Fibroblast of the conjunctiva (primary cell): ENCODE measurements at regions not wholly inside any gene's neighbourhood (a gene's known extent, or its start where the extent isn't known, plus 50 kb on each side); places are given as distances from the start of the nearest gene placed in this dataset.

Experiments
- DNase-seq: peaks from one replicate; pipeline ENCODE4 v3.0.0-alpha.2; 2010; ENCODE audit warnings: low read depth

- DNase-seq = no peak
These were observed 131.2 kb downstream of the SNAPC1 start for GRCh38 chr14:61893371-61893940.

GRCh38 chr14:61894452-61895077 lies 132.3 kb downstream of the SNAPC1 start:
- peak; percentile 54 for DNase-seq

- no peak for DNase-seq
These were observed 135.1 kb downstream of the SNAPC1 start for GRCh38 chr14:61897300-61897699.

DNA sequence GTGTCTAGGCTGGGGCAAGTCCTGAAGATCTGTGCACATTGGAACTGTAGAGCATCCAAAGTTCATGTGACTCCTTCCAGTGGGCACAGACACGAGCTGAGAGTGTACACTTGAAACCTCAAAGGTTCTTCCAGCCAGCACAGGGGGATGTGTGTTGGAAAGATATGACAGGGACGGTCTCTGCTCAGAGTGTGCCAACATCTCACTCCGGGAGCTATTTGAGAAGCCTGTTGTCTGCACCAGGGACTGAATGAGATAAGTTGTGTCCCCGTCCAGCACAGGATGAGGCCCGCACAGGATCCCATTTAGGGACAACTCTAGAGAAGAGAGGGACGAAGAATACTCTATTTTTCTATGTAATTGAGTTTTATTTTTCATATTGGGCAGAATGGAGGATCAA lies 136.3 kb downstream of the SNAPC1 start:
- no peak for DNase-seq

DNA sequence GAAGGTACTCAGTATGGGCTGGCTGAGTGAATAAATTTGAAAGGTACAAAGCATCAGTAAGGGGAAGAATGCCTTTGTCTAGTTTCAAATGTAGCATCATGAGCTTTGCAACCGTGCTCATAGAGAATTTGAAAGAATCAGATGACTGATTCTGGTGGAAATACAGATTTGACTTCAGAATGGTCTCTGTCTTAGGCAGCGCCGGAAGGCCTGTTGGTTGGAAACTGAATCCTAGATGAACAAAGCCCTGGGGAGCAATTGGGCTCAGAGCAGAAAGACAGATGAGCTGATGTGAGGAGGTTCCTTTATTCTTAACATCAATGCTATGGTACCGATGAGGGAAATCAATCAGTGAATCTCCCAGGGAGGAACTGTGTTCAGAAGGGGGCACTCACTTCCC lies 137.3 kb downstream of the SNAPC1 start:
- DNase-seq = no peak

- no peak for DNase-seq
These were observed 142.7 kb downstream of the SNAPC1 start for GRCh38 chr14:61904946-61905345.

DNA sequence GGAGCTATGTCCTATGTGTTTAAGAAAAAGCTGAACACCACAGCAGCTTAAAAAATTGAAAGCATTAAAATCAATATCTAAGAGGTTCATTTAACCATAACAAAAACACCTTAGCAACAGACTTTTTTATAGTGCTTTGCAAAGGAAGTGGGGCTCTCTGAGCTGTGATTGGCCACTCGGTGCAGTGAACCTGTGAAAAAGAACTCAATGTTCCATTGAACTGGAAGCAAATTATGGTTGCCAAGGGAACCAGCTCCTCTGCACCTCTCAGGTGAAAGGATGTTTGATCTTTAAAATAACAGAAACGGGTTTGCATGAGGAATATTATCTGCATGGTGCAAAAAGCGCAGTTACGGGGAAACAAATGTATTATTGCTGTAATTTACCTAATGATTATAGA lies 149.4 kb downstream of the SNAPC1 start:
- DNase-seq = no peak

GRCh38 chr14:61918998-61919397 lies 156.8 kb downstream of the SNAPC1 start:
- DNase-seq = no peak

DNA sequence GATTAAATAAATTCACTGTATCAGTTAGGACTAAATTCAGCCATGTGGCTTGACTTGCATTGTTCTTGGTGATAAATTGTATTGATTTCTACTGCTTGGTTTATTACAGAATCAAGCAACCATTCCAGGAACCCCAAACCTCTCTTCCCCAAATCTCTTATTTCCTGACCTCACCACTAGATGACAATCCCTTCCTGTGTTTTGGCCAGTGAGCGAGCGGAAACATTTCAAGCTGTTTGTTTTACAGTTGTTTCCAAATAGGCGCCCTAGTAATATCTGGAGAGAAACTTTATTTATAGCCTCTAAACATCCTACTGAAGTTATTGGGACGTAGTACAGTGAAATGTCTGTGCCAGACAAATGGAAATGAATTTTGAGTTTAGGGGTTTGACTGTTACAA lies 161.1 kb downstream of the SNAPC1 start:
- no peak for DNase-seq

GRCh38 chr14:61925043-61925442 lies 162.8 kb downstream of the SNAPC1 start:
- DNase-seq = no peak

DNA sequence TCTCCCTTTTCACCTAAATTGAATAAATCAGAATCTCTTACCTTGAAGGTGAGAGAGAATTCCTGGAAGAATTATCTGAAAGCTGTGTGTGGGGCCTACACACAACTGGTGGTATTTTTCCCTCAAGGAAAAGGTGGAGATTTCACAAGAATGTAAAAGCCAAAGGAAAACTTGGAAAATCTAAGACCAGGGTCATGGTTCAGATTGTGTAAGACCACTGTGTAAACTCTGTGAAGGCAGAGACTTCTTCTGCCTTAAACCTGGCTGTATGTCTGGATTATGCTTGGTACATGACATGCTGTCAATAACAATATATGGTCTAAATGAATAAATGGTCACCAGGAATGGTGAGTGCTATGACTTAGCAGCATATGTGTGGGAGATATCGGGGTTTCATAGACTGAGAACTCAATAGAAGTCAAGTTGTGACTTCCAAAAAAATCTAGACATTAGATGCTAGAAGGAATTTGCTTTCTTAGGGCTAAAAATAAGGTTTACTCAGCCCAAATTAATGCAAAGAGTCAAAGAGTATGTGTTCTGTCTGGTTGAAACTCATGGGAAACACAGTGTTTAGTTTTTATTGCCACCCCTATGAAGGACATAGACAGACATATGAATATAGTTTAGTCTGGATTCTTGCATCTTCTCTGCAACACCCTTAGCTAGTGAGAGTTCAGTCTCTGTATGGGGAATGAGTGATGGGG lies 163.7 kb downstream of the SNAPC1 start:
- DNase-seq = no peak

GRCh38 chr14:61927060-61927459 lies 164.8 kb downstream of the SNAPC1 start:
- DNase-seq = no peak

DNA sequence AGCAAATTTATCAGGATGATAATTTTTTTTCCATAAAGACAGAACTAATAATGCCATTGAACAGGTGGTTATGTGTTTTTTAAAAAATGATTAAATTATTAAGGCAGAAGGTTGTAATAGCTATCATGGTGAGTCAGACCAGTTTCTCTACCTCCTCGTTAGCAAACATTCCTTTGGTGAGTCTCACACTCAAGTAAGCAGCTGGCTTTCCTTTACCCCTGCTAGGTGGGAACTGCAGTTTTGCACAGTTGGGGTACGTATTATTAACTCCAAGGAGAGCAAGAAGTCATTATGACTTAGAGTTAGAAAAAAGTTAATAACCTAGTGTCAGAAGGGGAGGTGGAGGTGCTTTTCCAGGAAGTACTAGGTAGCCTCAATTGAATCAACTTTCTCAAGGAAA lies 165.3 kb downstream of the SNAPC1 start:
- no peak for DNase-seq

DNA sequence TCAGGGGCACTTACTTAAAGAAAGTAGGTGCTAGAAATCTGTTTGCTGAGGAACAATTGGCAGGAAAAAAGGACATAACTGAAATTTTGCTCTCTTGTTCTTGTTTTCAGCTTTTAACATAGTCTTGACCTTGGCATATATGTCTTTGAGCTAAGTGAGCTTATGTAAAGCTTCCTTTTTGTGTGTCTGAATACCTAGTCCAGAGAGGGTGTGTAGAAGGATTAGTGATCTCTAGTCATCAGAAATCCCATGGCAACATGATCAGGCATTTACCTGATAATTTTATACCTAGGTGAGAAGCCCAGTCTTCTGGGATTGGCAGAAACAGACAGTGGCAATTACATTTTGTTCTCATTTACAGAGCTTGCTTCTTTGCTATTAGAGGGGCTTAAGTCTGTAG lies 166.1 kb downstream of the SNAPC1 start:
- DNase-seq = no peak

DNA sequence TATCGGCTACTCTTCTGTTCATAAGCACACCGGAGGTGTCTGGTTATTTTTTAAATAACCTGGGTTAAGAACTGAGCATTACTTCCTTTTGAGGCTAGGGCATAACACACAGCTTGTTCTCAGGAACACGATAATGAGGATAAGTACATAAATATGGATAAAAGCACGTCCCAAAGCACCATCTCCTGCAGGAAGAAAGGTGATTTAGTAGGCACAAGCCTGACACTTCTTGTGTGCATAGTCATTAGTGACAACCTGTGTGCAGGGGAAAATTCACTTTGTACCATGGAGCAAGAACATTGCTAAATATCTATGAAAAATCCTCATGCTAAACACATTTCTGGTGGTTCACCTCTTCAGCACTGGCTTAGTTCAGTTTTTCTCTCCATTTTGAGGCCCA lies 166.5 kb downstream of the SNAPC1 start:
- DNase-seq = no peak

DNA sequence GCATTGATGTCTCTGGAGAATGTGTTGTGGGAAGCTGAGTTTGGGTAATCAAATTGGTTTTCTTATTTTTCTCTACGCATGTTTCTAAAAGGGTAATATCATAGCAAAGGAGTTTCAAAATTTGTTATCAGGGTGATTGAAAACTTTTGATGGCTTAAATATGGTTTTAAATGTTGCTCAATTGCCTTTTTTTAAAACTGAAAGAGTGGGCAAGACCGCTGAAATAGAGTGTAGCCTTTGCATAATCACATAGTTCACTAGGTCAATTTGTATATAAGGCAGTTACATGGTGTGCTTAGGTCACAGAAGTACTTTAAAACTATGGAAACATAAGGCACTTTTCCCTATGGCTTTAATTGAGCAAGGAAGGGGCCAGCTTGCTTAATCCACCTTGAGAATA lies 167.4 kb downstream of the SNAPC1 start:
- no peak for DNase-seq

- DNase-seq = no peak
These were observed 168.1 kb downstream of the SNAPC1 start for GRCh38 chr14:61930101-61930857.

- DNase-seq = no peak
These were observed 170.8 kb downstream of the SNAPC1 start for GRCh38 chr14:61932974-61933373.

DNA sequence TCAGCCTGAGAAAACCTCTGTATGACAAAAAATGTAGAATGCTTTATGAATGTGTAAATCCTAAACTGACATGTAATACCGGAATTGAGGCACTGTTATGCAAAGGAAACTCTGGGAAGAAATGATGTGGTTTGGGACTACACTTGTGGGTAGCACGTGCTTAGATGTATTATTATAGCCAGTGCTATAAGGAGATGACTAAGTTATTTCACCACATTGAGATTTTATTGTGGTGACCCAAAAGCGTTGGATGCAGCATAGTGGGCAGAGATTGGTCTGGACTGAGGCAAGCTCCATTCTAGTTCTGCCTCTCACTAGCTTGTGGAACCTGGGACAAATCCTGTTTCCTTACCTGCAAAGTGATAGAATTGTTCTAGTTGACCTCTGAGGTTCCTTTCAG lies 172.2 kb downstream of the SNAPC1 start:
- DNase-seq = peak; percentile 23

GRCh38 chr14:61939776-61940175 lies 177.6 kb downstream of the SNAPC1 start:
- no peak for DNase-seq

DNA sequence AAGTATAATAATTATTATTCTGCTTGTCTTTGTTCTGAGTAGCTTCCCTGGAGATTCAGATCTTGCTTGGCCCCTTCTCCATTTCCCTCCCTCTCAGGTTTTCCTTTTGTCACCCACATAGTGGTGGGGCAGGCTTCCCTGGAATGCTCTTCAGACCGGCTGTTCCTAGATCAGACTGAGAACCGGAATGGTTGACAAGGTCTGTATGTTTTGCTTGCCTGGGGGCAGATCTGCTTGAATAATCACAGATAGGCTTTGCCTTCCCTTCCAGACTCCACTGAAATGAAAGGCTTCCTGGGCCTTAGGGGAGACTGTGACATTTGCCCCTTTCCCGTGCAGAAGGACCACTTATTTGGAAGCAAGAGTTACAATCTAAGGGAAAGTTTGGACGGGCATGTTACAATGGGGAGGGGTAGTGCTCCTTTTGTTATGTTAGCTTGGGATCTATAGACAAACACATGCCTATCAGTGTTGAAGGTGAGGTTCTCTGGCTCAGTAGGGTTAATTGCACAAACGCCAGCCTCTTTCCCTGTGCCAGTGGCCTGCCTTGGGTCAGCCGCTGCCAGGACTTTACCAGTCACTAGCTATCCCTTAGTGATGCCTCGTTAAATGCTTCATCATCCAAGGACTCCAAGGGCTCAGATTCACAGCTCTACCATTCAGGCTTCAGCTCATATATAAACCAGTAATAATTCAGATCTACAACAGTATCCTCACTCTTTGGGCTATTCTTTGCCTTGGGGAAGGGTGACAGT lies 178.6 kb downstream of the SNAPC1 start:
- no peak for DNase-seq
